Adrenal gland (tissue), 5 donors: ENCODE measurements at regions not wholly inside any gene's neighbourhood (a gene's known extent, or its start where the extent isn't known, plus 50 kb on each side); places are given as distances from the start of the nearest gene placed in this dataset.

Experiments used
- POLR2A ChIP-seq, 2 donors: fragments of 450-650 bp; IDR thresholded peaks; one replicate each; pipeline ENCODE4 v1.6.1; 2017; ENCODE audit warnings: antibody characterized with exemption in 2 of 2, mild to moderate bottlenecking in 2 of 2, moderate library complexity in 1 of 2
- TF ChIP-seq, protein P1 (sequence below), 6 experiments: fragments of 450-650 bp in 4 of 6; fragments of 200-600 bp in 2 of 6; sonication (generic) in 1 of 6; IDR thresholded peaks; 1 replicate in 5 of 6; 2 replicates in 1 of 6; pipeline versions ENCODE4 v1.5.1 to v1.8.0; 2016 to 2021; ENCODE audit warnings: antibody characterized with exemption in 6 of 6, mild to moderate bottlenecking in 2 of 6, moderate library complexity in 1 of 6
- donor health status: DM: no; HTN: no; CAD: no.

DNA sequence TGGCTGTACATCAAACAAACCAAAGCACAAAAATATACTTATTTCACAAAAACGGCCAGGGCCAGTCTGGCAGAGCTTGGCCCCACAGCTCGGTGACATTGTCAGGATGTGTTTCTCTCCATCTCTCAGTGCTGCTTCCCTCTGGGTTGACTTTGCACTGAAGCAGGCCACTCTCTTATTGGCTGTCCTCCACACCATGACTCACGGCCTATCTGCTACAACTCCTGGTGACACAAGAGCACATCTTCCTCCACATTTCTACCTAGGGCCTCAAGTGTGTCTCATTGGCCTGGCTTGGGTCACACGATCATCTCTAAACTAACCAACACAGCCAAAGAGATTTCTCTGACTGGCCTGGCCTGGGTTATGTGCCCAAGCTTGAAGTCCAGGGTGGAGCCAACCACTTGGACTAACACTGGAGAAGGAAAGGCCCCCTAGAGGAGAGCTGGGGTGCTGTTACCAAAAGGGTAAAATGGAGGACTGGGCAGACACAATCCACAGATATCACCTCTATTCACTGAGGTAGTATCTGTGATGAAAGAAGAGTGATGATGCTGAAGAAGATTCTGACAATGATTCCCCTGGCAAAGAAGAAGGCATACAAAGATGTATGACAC is 159.8 kb upstream of the TSHZ2 start:
- TF ChIP-seq, protein P1, sequence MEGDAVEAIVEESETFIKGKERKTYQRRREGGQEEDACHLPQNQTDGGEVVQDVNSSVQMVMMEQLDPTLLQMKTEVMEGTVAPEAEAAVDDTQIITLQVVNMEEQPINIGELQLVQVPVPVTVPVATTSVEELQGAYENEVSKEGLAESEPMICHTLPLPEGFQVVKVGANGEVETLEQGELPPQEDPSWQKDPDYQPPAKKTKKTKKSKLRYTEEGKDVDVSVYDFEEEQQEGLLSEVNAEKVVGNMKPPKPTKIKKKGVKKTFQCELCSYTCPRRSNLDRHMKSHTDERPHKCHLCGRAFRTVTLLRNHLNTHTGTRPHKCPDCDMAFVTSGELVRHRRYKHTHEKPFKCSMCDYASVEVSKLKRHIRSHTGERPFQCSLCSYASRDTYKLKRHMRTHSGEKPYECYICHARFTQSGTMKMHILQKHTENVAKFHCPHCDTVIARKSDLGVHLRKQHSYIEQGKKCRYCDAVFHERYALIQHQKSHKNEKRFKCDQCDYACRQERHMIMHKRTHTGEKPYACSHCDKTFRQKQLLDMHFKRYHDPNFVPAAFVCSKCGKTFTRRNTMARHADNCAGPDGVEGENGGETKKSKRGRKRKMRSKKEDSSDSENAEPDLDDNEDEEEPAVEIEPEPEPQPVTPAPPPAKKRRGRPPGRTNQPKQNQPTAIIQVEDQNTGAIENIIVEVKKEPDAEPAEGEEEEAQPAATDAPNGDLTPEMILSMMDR (IDR thresholded peaks at IDR 0.05), result no peak
- no peak for TF ChIP-seq POLR2A (IDR thresholded peaks at IDR 0.05)
